ENCODE measurements at regions not wholly inside any gene's neighbourhood (a gene's known extent, or its start where the extent isn't known, plus 50 kb on each side); places are given as distances from the start of the nearest gene placed in this dataset.

GRCh38 chr13:105513448-105513847 lies 1022.0 kb downstream of the EFNB2 start:
- Mint-ChIP-seq H3K27me3 (ENCODE audit: insufficient read depth) (no peaks in the 10 kb centered on the region), H3K9me3 (no peaks in the 10 kb centered on the region), H3K4me1 (no peaks in the 10 kb centered on the region), H3K4me3 (no peak overlapping the region), H3K27ac (no peak overlapping the region), H3K36me3 (ENCODE audit: low read depth) (no peaks in the 10 kb centered on the region)
- WGBS, 2 experiments (ENCODE audit: insufficient coverage in 1 of 2, insufficient read length in 1 of 2): 95% methylated on average over 1 of the region's 2 CpGs; no CpG with 5 or more reads in 1 of the 2 experiments
- no peak for TF ChIP-seq CTCF (conservative IDR thresholded peaks at IDR 0.05)
- no peak for DNase-seq
- no peaks in the 10 kb centered on the region for H3K9me3 ChIP-seq (ENCODE audit: control insufficient read depth, low read length)
- no peaks in the 10 kb centered on the region for H3K36me3 ChIP-seq (ENCODE audit: control insufficient read depth, insufficient read depth, low read length)
- H3K9ac ChIP-seq (ENCODE audit: extremely low read depth, low read length, poor library complexity, severe bottlenecking): no peak overlapping the region
- no peak overlapping the region for H3K27ac ChIP-seq (ENCODE audit: low read depth, low read length)
- H3K4me3 ChIP-seq (ENCODE audit: low read length): no peak overlapping the region
- H3K27me3 ChIP-seq (ENCODE audit: control insufficient read depth, insufficient read depth, low read length, poor library complexity, severe bottlenecking): no peaks in the 10 kb centered on the region
- H3K4me1 ChIP-seq (ENCODE audit: control insufficient read depth, insufficient read depth, low read length): no peaks in the 10 kb centered on the region

DNA sequence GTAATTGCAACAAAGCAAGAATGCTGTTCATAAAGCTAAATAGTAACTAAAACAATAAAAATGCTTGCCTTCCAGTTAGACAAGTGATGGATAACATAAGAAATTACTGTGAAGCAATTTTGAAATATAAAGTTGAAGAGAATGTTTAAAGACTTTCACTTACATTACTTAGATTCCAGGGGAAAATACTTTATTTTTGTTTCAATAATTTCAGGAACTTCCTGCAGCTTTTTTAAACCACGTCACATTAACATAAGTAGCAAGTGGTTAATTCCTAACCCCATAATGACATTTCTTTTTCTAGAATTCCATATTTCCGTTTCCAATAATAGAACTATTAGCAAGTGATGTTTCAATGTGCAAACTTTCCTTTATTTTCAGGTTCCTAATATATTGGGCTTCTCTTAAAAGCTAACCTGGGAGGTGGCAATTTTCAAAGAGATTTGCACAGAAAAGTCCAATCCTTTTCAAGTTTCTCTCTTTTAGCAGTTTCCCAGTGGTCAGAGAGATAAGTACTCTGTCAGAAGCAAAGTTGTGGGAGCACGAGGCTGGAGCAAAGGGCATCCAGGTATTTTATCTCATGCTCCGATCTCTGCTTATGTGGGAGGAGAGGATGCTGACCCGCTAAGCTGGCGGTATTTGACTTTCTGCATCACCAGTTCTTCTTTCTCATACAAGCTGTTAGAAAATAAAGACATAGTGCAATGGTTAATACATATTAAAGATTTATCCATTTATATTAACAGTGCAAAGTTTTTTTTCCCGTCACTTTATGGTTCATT lies 1025.3 kb downstream of the EFNB2 start:
- Mint-ChIP-seq H3K27me3 (ENCODE audit: insufficient read depth) (no peaks in the 10 kb centered on the region), H3K4me3 (no peak overlapping the region), H3K36me3 (ENCODE audit: low read depth) (no peaks in the 10 kb centered on the region), H3K9me3 (no peaks in the 10 kb centered on the region), H3K4me1 (no peaks in the 10 kb centered on the region), H3K27ac (no peak overlapping the region)
- Histone ChIP-seq H3K9me3 (ENCODE audit: control insufficient read depth, low read length) (no peaks in the 10 kb centered on the region), H3K36me3 (ENCODE audit: control insufficient read depth, insufficient read depth, low read length) (no peaks in the 10 kb centered on the region), H3K4me3 (ENCODE audit: low read length) (no peak overlapping the region), H3K4me1 (ENCODE audit: control insufficient read depth, insufficient read depth, low read length) (no peaks in the 10 kb centered on the region), H3K27ac (ENCODE audit: low read depth, low read length) (no peak overlapping the region), H3K9ac (ENCODE audit: extremely low read depth, low read length, poor library complexity, severe bottlenecking) (no peak overlapping the region), H3K27me3 (ENCODE audit: control insufficient read depth, insufficient read depth, low read length, poor library complexity, severe bottlenecking) (no peaks in the 10 kb centered on the region)
- no peak for DNase-seq
- TF ChIP-seq CTCF (conservative IDR thresholded peaks at IDR 0.05): no peak
- WGBS, 2 experiments (ENCODE audit: insufficient coverage in 1 of 2, insufficient read length in 1 of 2): 91 to 100% methylated on average over 1 to 7 of the region's 7 CpGs

GRCh38 chr13:105506463-105506862 lies 1029.0 kb downstream of the EFNB2 start:
- H3K27me3 Mint-ChIP-seq (ENCODE audit: insufficient read depth): no peaks in the 10 kb centered on the region
- H3K4me1 ChIP-seq (ENCODE audit: control insufficient read depth, insufficient read depth, low read length): no peaks in the 10 kb centered on the region
- no peak overlapping the region for H3K27ac Mint-ChIP-seq
- TF ChIP-seq CTCF (conservative IDR thresholded peaks at IDR 0.05): no peak
- no peaks in the 10 kb centered on the region for H3K9me3 Mint-ChIP-seq
- H3K9me3 ChIP-seq (ENCODE audit: control insufficient read depth, low read length): no peaks in the 10 kb centered on the region
- H3K4me1 Mint-ChIP-seq: peaks cover 6% of the 10 kb centered on the region
- H3K36me3 Mint-ChIP-seq (ENCODE audit: low read depth): no peaks in the 10 kb centered on the region
- DNase-seq: no peak
- no peaks in the 10 kb centered on the region for H3K27me3 ChIP-seq (ENCODE audit: control insufficient read depth, insufficient read depth, low read length, poor library complexity, severe bottlenecking)
- WGBS, 2 experiments (ENCODE audit: insufficient coverage in 1 of 2, insufficient read length in 1 of 2): 95 to 96% methylated on average over 7 to 9 of the region's 9 CpGs
- no peak overlapping the region for H3K27ac ChIP-seq (ENCODE audit: low read depth, low read length)
- no peak overlapping the region for H3K9ac ChIP-seq (ENCODE audit: extremely low read depth, low read length, poor library complexity, severe bottlenecking)
- H3K4me3 Mint-ChIP-seq: no peak overlapping the region
- H3K4me3 ChIP-seq (ENCODE audit: low read length): no peak overlapping the region
- H3K36me3 ChIP-seq (ENCODE audit: control insufficient read depth, insufficient read depth, low read length): no peaks in the 10 kb centered on the region

Data from endodermal cell (in vitro differentiated cells).